Astrocyte of the cerebellum (primary cell): ENCODE measurements at regions not wholly inside any gene's neighbourhood (a gene's known extent, or its start where the extent isn't known, plus 50 kb on each side); places are given as distances from the start of the nearest gene placed in this dataset.

Source experiments
- DNase-seq: peaks from one replicate; pipeline ENCODE4 v3.0.0-alpha.2; 2011; ENCODE audit warnings: low read depth
- H3K4me3 ChIP-seq: 2 replicates; pipeline ENCODE4 v1.5.1; 2011; ENCODE audit warnings: mild to moderate bottlenecking, low read depth, low read length, moderate library complexity
- in situ Hi-C: cut with HindIII; loops from 2 replicates; pipeline ENCODE4 v1.10.0; 2017; ENCODE audit warnings: low sequenced_read_pairs
- TF ChIP-seq, protein P1 (sequence below): IDR thresholded peaks from 2 replicates; pipeline ENCODE4 v1.5.1; 2012; ENCODE audit warnings: low read length, low read depth, moderate library complexity, mild to moderate bottlenecking; ENCODE audit errors: missing control alignments

DNA sequence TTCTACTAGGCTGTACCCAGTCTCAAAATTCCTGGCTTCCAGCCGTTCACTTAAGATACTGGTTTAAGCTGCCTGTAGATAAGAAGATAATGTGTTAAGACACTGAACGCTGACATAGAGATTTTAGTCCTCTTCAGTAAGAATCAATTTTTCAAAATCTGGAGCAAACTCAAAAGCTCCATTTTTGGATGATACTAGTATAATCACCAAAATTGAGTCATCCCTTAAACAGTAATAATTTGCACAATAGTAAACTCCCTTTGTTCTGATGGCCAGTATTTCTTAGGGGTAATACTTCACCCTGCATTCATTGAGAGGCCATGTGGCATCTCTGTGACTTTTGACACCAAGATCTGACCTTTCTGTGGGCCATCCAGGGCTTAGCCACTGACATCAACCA is 299.8 kb upstream of the USP25 start:
- in situ Hi-C loops: no loop called here
- no peak overlapping the region for H3K4me3 ChIP-seq
- no peak for DNase-seq
- TF ChIP-seq, protein P1, sequence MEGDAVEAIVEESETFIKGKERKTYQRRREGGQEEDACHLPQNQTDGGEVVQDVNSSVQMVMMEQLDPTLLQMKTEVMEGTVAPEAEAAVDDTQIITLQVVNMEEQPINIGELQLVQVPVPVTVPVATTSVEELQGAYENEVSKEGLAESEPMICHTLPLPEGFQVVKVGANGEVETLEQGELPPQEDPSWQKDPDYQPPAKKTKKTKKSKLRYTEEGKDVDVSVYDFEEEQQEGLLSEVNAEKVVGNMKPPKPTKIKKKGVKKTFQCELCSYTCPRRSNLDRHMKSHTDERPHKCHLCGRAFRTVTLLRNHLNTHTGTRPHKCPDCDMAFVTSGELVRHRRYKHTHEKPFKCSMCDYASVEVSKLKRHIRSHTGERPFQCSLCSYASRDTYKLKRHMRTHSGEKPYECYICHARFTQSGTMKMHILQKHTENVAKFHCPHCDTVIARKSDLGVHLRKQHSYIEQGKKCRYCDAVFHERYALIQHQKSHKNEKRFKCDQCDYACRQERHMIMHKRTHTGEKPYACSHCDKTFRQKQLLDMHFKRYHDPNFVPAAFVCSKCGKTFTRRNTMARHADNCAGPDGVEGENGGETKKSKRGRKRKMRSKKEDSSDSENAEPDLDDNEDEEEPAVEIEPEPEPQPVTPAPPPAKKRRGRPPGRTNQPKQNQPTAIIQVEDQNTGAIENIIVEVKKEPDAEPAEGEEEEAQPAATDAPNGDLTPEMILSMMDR: no peak

DNA sequence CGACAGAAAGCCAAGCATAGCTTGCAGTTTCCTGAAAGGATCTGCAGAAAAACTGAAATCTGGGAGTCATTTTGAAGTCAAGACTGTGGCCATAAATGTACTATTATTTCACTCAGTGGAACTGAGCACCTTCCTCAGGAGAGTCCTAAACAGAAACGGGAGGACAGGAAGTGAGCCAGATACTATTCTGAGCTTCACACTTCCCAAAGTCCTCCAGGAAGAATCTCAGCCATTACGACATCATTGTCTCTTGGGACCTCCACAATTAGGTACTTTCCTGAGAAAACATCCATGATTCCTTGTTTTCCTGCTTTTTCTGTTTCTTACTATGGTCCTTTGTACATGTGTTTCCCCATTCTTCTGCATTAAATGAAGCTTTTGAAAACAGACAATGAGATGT is 299.2 kb upstream of the USP25 start:
- TF ChIP-seq, protein P1: no peak
- no peak for DNase-seq
- in situ Hi-C loops: no loop called here
- H3K4me3 ChIP-seq: no peak overlapping the region

DNA sequence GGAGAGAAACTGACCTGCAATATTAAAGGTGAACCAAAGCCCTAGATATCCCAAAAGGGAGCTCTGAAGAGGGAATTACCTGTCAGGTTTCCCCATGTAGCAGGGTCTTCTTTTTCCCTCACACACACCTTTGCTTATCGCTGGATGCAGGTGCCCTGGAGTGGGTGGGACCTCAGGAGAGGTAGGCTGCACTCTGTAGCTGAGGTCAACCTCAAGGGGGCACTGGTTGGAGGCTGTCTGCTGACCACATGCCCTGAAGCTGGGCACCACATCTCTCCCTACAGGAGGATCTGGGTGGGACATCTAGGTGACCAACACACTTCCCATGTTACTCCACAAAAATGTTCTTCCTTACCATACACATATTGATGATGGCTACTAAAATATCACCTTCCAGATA is 298.7 kb upstream of the USP25 start:
- in situ Hi-C loops: no loop called here
- H3K4me3 ChIP-seq: no peak overlapping the region
- TF ChIP-seq, protein P1: no peak
- DNase-seq: no peak

DNA sequence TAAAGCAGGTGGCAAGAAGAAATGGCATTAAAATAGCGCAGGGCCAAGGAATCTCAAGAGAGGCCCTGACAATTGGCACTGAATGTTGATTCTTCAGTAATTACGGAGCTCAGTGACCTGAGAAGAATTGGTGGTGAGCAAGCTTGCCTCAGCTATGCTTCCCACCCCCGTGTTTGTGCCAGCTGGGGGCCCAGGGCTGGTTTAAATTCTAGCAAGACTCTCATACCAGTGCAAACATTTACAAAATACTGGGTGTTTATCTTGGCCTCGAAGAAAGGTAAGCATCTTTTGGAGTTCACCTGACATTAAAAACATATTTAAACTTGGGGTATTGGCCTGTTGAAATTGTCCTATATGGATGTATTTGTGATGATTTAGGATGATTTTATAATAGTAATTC is 296.7 kb upstream of the USP25 start:
- in situ Hi-C loops: no loop called here
- TF ChIP-seq, protein P1: no peak
- DNase-seq: no peak
- H3K4me3 ChIP-seq: no peak overlapping the region

DNA sequence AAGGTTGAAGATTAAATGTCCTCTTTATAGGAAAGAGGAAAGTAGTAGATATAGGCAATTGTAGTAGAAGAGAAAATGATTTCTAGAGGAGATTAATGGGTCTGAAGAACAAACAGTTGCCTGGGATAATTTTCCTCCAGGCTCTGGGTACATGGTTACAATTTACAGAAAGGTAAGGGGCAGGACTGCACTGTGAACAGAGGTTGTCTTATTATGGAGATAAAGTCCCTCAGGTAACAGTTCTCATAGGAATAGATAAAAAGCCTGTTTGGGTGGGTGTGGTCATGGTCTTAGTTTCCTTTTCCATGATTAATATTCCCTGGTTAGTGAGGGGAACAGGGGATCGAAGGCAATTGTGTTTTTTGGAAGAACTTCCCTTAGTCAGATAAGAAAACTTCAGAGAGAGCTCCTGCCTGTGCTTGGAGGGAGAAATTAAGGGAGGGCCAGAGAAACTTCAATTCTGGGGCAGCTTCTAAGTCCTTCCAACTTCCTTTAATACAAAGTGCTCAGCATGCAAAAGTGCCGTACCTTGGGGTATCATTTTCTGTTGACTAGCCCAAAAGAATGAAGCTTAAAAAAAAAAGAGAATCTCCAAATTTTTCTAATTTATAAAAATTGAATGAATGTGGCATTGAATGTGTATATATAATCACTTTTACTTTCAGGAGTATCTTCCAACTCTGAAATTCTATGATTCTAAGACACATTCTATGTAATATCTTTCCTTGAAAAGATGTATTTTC is 295.4 kb upstream of the USP25 start:
- in situ Hi-C loops: no loop called here
- H3K4me3 ChIP-seq: no peak overlapping the region
- TF ChIP-seq, protein P1: no peak
- no peak for DNase-seq

DNA sequence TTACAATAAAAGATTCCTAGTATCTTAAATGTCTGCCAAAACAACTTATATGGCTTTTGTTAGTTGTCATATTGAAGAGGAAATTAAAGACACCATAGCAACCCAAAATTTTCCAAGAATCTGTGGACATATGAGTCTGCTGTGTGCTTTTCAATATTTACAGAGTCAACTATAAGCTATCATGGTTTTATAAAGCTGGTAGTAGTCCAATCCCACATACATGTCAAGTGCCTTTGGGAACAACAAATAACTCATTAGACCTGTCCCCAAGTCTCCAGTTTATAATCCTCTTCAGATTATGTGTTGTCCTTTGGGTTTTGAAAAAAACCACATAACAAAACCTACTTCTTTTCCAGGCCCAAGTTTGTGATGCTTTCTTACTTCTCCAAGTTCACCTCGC is 293.8 kb upstream of the USP25 start:
- TF ChIP-seq, protein P1: no peak
- in situ Hi-C loops: no loop called here
- no peak overlapping the region for H3K4me3 ChIP-seq
- DNase-seq: no peak
